Trophoblast cell (in vitro differentiated cells and primary cell): ENCODE measurements at regions not wholly inside any gene's neighbourhood (a gene's known extent, or its start where the extent isn't known, plus 50 kb on each side); places are given as distances from the start of the nearest gene placed in this dataset.
"Not testable (repeated sequence)": the region's sequence is repeated elsewhere in the genome, so short reads cannot be mapped to it uniquely, and the experiment has no call there.

Source experiments
- DNase-seq, 2 donors: peaks; one replicate each; pipeline ENCODE4 v3.0.0-alpha.2; 2016
- H2AFZ ChIP-seq: 2 replicates; pipeline ENCODE4 v1.6.1; 2013; ENCODE audit warnings: low read length, moderate library complexity, mild to moderate bottlenecking; ENCODE audit not compliant: insufficient read depth, poor library complexity
- H2AK5ac ChIP-seq: 2 replicates; pipeline ENCODE4 v1.6.1; 2013; ENCODE audit warnings: mild to moderate bottlenecking, low read length
- H2BK120ac ChIP-seq: 2 replicates; pipeline ENCODE4 v1.6.1; 2013; ENCODE audit warnings: low read length, mild to moderate bottlenecking, moderate library complexity; ENCODE audit not compliant: insufficient read depth, poor library complexity
- H2BK12ac ChIP-seq: 2 replicates; pipeline ENCODE4 v1.6.1; 2013; ENCODE audit warnings: mild to moderate bottlenecking, low read length, moderate library complexity
- H2BK5ac ChIP-seq: 2 replicates; pipeline ENCODE4 v1.6.1; 2013; ENCODE audit warnings: low read length, low read depth, moderate library complexity, mild to moderate bottlenecking; ENCODE audit not compliant: poor library complexity
- H3K14ac ChIP-seq: 2 replicates; pipeline ENCODE4 v1.6.1; 2013; ENCODE audit warnings: mild to moderate bottlenecking, low read length
- H3K18ac ChIP-seq: 2 replicates; pipeline ENCODE4 v1.6.1; 2013; ENCODE audit warnings: mild to moderate bottlenecking, low read length
- H3K23ac ChIP-seq: 2 replicates; pipeline ENCODE4 v1.6.1; 2013; ENCODE audit warnings: low read length
- H3K27ac ChIP-seq: 2 replicates; pipeline ENCODE4 v1.5.1; 2013; ENCODE audit warnings: low read depth, mild to moderate bottlenecking, inconsistent platforms, low read length, moderate library complexity
- H3K27me3 ChIP-seq: 2 replicates; pipeline ENCODE4 v1.6.1; 2013; ENCODE audit warnings: inconsistent platforms, mild to moderate bottlenecking, low read length, moderate library complexity; ENCODE audit not compliant: insufficient read depth
- H3K36me3 ChIP-seq, 2 experiments: 1 replicate in 1 of 2; 2 replicates in 1 of 2; pipeline ENCODE4 v1.6.1; 2013; ENCODE audit warnings: low read length in 2 of 2, mild to moderate bottlenecking in 2 of 2, moderate library complexity in 1 of 2; ENCODE audit not compliant: insufficient read depth in 2 of 2, control insufficient read depth in 1 of 2
- H3K4ac ChIP-seq: 2 replicates; pipeline ENCODE4 v1.6.1; 2013; ENCODE audit warnings: low read depth, mild to moderate bottlenecking, low read length, moderate library complexity
- H3K4me1 ChIP-seq, 2 experiments: 1 replicate in 1 of 2; 2 replicates in 1 of 2; pipeline ENCODE4 v1.6.1; 2013; ENCODE audit warnings: low read length in 2 of 2, mild to moderate bottlenecking in 2 of 2, moderate library complexity in 1 of 2; ENCODE audit not compliant: insufficient read depth in 2 of 2, control insufficient read depth in 1 of 2
- H3K4me2 ChIP-seq: 2 replicates; pipeline ENCODE4 v1.6.1; 2013; ENCODE audit warnings: inconsistent platforms, mild to moderate bottlenecking, low read length, moderate library complexity
- H3K4me3 ChIP-seq: 2 replicates; pipeline ENCODE4 v1.5.1; 2013; ENCODE audit warnings: mild to moderate bottlenecking, low read depth, low read length, inconsistent platforms
- H3K79me1 ChIP-seq: one replicate; pipeline ENCODE4 v1.6.1; 2013; ENCODE audit warnings: low read length
- H3K79me2 ChIP-seq: 2 replicates; pipeline ENCODE4 v1.6.1; 2013; ENCODE audit warnings: low read length, mild to moderate bottlenecking; ENCODE audit not compliant: control insufficient read depth, insufficient read depth, poor library complexity
- H3K9ac ChIP-seq: 2 replicates; pipeline ENCODE4 v1.6.1; 2013; ENCODE audit warnings: mild to moderate bottlenecking, low read length
- H3K9me3 ChIP-seq: 2 replicates; pipeline ENCODE4 v1.6.1; 2013; ENCODE audit warnings: low read depth, mild to moderate bottlenecking, control low read depth, inconsistent platforms, low read length; ENCODE audit not compliant: insufficient read depth
- H4K12ac ChIP-seq: 2 replicates; pipeline ENCODE4 v1.6.1; 2013; ENCODE audit warnings: low read depth, mild to moderate bottlenecking, low read length, moderate library complexity
- H4K8ac ChIP-seq: 2 replicates; pipeline ENCODE4 v1.6.1; 2013; ENCODE audit warnings: low read depth, mild to moderate bottlenecking, low read length, moderate library complexity
- H4K91ac ChIP-seq: one replicate; pipeline ENCODE4 v1.6.1; 2013; ENCODE audit warnings: low read depth, mild to moderate bottlenecking, low read length, moderate library complexity
- WGBS: extraction: QIAGEN DNeasy Blood & Tissue Kit; methylation state at CpG from one replicate; pipeline ENCODE4 v1.1.7; 2013; ENCODE audit warnings: missing lambda C conversion rate; ENCODE audit not compliant: insufficient read length, insufficient coverage; ENCODE audit errors: extremely low coverage; 5-methylcytosine and 5-hydroxymethylcytosine counted together

DNA sequence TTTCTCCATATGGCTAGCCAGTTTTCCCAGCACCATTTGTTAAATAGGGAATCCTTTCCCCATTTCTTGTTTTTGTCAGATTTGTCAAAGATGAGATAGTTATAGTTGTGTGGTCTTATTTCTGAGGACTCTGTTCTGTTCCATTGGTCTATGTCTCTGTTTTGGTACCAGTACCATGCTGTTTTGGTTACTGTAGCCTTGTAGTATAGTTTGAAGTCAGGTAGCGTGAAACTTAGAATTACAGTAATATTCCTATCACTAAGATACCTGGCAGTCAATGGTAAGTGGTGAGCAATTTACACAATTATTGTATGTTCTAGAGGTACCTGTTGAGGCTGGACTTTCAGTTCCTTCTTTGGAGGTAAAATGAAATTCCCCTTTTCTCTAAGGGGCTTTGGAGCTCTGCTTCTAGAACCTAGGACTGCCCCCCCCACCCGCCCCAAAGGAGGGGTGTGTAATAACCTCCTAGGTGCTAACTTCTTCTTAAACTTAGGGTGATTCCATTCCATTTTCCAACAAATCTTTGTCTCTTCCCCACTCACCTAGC lies 187.9 kb upstream of the PUDP start:
- H2AK5ac ChIP-seq, H3K9me3 ChIP-seq, H3K27me3 ChIP-seq, H4K12ac ChIP-seq, DNase-seq, H3K9ac ChIP-seq, H2AFZ ChIP-seq, H3K4ac ChIP-seq, H4K8ac ChIP-seq, H3K79me1 ChIP-seq, H2BK12ac ChIP-seq, H3K27ac ChIP-seq, H3K18ac ChIP-seq, H3K4me1 ChIP-seq, H2BK5ac ChIP-seq, H2BK120ac ChIP-seq, H3K23ac ChIP-seq, H3K4me2 ChIP-seq, H4K91ac ChIP-seq, H3K4me3 ChIP-seq, H3K14ac ChIP-seq, H3K36me3 ChIP-seq, H3K79me2 ChIP-seq: not testable (repeated sequence)
- no CpG with 5 or more reads among the region's 2 CpGs for WGBS

DNA sequence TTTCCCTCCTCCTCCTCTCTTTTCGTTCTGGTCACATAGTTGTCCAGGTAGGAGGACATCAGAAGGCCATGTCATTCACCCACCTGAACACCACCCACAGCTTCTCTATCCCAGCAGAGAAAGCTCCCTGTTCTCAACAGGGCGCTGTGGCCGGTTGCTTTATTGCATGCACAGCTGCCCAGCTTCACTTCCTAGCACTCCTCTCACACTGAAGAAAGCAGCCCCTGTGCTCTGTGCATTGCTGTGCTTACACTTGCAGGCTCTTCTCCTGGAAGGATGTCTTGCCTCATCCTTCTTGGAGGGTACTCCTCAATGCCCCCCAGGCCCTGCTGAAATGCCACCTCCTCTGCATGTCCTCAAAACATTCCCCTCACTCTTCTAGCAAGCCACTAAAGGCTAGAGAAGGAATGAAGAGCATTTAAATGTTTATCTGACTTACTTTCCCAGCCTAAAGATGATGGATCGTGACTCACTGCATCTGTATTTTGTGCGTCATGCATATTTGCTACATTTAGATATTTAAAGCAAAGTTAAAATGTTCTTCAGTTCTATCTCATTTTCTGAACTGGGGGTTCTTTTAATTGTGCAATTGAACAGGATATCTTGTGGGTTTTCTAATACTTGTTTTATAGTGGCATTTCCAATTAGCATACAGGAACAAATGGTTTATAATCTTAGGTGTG lies 186.4 kb upstream of the PUDP start:
- Histone ChIP-seq H3K79me2 (no peaks in the 10 kb centered on the region), H3K23ac (no peak overlapping the region), H3K79me1 (no peaks in the 10 kb centered on the region), H3K4ac (no peak overlapping the region), H4K91ac (no peak overlapping the region), H3K27me3 (no peaks in the 10 kb centered on the region), H2BK5ac (no peak overlapping the region), H4K8ac (no peak overlapping the region), H2AFZ (no peak overlapping the region), H3K36me3 (peaks cover 0 to 6% of the 10 kb centered on the region in 2 experiments), H3K27ac (no peak overlapping the region), H3K18ac (no peak overlapping the region), H4K12ac (no peak overlapping the region), H3K14ac (no peak overlapping the region), H3K4me1 (no peaks in the 10 kb centered on the region), H3K4me3 (no peak overlapping the region), H3K9me3 (no peaks in the 10 kb centered on the region), H2BK12ac (no peak overlapping the region), H3K4me2 (no peak overlapping the region), H3K9ac (no peak overlapping the region), H2AK5ac (no peak overlapping the region), H2BK120ac (no peak overlapping the region)
- WGBS, result no CpG with 5 or more reads among the region's 5 CpGs
- peak; percentile 7 to 79 for DNase-seq

DNA sequence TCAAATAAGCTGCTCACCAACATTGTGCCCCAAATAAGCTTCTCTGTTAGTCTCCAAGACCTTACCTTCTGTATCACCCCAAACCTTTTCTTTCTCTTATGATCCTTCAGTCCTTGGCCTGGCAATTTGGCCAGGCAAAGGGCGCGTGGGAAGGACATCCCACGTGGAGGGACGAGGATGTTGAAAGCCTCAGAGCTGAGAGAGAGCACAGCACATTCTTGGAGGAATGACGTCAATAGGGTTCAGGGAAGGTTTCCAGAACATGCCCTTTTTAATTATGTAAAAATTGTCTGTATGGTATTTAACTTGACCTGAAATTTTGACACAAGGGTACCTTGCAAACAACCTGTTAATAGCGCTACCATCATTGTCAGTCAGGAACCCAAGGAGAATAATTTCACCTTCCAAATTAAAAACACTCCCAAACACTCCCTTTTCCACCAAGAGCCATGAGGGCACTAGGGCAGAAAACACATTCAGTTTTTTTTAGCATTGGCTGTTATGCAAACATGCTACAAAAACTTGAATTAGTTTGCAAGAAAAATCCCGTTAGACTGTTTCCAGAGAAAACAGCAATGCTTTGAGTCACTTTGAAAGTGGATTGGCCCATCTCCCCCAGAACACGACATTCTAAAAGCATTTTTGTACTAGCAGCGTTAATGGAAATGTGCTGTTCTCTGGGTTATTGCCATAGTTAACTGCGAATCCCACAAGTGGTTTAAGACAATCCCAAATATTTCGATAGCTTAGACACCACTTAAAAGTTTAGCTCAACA lies 183.2 kb upstream of the PUDP start:
- Histone ChIP-seq H3K4me1 (no peaks in the 10 kb centered on the region), H3K9me3 (no peaks in the 10 kb centered on the region), H3K79me2 (no peaks in the 10 kb centered on the region), H3K4me2 (no peak overlapping the region), H3K79me1 (no peaks in the 10 kb centered on the region), H3K27me3 (no peaks in the 10 kb centered on the region), H2AFZ (no peak overlapping the region), H3K27ac (no peak overlapping the region), H4K91ac (no peak overlapping the region), H2BK12ac (no peak overlapping the region), H3K14ac (no peak overlapping the region), H4K12ac (no peak overlapping the region), H3K9ac (no peak overlapping the region), H3K4ac (no peak overlapping the region), H3K18ac (no peak overlapping the region), H3K4me3 (no peak overlapping the region), H3K23ac (no peak overlapping the region), H2AK5ac (no peak overlapping the region), H2BK120ac (no peak overlapping the region), H3K36me3 (peaks cover 0 to 6% of the 10 kb centered on the region in 2 experiments), H2BK5ac (no peak overlapping the region), H4K8ac (no peak overlapping the region)
- no CpG with 5 or more reads among the region's 11 CpGs for WGBS
- DNase-seq, result peak in 1 of 2 donors; percentile 61

DNA sequence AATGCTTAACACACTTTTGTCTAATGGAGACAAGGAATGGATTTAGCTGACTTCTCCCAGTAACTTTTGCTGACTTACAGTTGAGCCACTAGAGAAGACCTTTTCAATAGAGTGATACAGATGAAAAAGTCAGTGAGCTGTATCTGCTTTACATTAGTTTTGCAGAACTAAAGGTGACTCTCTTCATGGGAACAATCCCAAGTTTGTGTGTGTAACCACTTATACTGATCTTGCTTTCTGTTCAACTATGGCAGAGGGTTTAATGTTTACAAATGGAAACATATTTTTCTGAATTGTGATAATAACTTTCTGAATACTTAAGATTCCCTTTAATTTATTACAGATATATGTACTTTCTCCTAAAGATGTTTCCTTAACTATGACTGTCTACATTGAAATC lies 182.6 kb upstream of the PUDP start:
- Histone ChIP-seq H3K23ac (no peak overlapping the region), H3K4me3 (no peak overlapping the region), H3K27me3 (no peaks in the 10 kb centered on the region), H4K8ac (no peak overlapping the region), H2BK12ac (no peak overlapping the region), H3K4me2 (no peak overlapping the region), H4K91ac (no peak overlapping the region), H3K79me1 (no peaks in the 10 kb centered on the region), H2BK120ac (no peak overlapping the region), H3K9me3 (no peaks in the 10 kb centered on the region), H3K14ac (no peak overlapping the region), H3K36me3 (peaks cover 0 to 7% of the 10 kb centered on the region in 2 experiments), H3K4me1 (no peaks in the 10 kb centered on the region), H3K18ac (no peak overlapping the region), H4K12ac (no peak overlapping the region), H3K4ac (no peak overlapping the region), H2AFZ (no peak overlapping the region), H3K79me2 (no peaks in the 10 kb centered on the region), H2AK5ac (no peak overlapping the region), H3K27ac (no peak overlapping the region), H3K9ac (no peak overlapping the region), H2BK5ac (no peak overlapping the region)
- no peak for DNase-seq
